HG03439 (cell line): ENCODE measurements at regions not wholly inside any gene's neighbourhood (a gene's known extent, or its start where the extent isn't known, plus 50 kb on each side); places are given as distances from the start of the nearest gene placed in this dataset.

Experiments used
- ATAC-seq: cut with Tn5 transposase; IDR thresholded peaks from one replicate; pipeline ENCODE4 v1.9.1; 2021; ENCODE audit warnings: mild to moderate bottlenecking, moderate library complexity; ENCODE audit not compliant: unreplicated experiment

DNA sequence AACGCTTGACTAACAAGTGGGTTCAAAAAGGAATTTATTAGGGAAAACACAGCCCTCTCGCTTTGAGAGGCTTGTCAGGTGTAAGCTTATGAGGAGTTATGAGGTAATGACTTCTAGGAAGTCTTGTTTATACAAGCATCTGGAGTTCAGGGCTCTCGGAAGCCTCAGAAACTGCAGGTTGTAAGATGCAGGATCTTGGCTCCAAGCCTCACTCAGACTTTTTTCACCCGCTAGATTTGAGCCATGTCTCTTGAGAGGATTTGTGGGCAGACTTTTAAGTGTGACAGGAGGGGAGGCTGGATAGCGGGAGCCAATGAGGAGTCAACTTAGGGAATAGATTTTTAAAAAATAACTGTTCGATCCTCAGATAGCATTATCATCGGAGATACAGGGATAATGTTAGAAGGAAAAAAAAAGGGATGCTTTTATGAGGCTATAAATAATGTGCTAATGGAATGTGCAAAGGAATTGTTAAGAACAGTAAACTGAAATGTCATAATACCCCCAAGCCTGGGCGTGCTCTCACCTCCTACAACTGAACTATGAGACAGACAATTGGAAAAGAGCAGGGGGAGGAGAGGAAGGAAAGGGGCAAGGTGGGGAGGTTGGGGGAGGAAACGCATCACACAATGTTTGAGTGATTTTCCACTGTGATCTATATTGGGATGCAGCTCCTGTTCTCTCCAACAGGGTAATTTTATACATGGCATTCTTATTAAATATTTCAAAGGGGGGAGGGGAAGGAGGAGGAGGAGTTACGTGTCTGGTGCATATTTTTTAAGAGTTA lies 107.4 kb upstream of the ESRRG start:
- ATAC-seq: no peak

DNA sequence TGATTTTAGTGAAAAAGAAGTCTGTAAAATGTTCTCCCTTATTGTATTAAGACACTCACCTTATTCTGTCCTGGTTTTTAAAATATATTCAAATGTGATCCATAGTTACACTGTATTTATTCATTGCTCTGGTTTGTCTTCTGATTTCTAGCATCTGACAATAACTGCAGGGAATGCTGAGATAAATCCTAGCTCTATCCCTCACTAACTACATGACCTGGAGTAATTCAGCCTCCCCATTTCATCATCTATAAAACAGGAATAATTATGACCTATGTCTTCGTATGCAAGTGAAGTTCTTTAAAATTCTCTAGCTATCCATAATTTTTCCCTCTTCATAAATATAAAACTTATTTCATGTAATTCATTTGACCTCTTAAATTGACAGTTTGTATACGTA lies 104.0 kb upstream of the ESRRG start:
- no peak for ATAC-seq

DNA sequence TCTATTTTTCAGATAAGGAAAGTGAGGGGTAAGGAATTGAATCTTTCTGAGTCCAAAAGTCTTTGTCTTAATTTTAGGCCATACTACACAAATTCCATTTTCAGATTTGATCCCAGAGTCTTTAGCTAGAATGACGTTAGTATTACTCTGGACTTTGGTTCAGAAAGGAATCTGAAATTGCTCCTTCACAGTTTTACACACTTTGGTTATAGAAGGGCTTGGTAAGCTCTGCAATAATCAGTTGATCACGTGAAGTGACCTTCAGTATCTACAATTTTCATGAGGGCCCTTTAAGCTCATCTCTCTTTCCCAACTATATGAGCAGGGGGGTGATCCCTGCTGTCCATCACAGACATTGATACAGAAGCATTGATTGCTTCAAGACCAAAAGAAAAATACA lies 103.4 kb upstream of the ESRRG start:
- ATAC-seq: no peak

DNA sequence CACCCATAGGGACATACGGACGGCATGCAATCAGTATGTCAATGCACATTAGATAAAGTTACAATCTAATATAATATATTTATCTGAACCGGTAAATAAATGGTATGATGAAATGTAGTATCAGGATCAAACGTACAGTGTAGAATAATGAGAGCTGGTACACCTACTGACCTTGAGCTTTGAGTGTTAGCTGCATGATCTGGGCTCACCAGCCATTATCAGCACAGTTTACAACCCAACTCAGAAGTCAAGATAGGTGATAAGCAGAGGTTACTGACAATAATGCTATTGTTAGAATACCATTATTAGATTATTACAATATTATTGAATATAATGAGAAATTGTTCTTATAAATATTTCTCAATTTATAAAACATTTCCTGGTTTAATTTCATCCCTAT lies 103.0 kb upstream of the ESRRG start:
- ATAC-seq: no peak

DNA sequence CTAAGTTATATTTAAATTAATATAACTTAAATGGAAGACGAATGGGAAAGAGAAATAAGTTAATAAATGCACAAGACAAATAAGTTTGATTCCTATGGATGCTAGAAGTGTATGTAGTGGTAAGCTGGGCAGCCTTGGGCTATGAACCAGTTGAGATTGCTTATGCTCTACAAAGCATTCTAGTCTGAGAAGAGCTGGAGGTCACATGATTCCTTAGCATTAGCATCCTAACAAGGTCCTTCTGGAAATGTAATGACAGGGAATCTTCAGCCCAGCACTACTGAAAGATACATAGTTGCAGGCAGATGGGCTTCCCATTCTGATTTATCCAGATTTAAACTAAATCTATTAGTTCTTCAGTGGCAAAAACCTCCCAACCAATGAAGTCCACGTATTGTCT lies 102.3 kb upstream of the ESRRG start:
- no peak for ATAC-seq

DNA sequence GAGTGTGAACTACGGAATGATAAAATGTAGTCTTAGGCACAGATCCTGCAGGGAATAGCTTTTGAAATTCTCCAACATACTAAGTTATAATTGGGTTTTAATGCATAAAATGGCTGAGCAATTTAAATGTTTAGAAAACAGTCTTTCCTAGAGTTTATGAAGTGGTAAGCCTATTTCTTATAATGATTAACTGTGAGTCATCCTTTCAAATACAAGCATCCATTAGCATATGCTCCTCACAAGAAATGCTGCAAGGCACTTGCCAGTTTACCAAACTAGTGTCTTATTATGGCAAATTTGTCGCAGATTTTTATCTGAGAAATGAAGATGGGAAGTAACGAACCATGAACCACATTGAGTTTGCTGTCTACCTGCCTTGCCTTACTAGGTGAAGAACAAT lies 101.3 kb upstream of the ESRRG start:
- ATAC-seq: no peak

DNA sequence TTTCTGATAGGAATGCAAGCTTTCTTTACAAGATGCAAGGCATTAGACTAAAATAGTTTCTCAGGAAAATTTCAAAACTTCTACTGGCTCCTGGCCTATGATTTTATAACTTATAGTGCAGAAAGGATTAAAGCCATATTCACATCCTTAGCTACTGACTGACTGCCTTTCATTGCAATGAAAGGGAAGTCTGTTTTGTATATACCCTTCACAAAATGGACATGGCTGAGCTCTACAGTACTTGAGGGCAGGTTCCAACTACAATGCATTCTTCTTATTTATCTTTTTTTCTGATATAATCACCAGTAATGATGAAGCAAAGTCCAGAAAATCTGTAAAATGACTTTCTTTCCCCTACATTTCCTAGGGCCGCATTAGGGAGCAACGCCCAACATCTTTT lies 100.5 kb upstream of the ESRRG start:
- no peak for ATAC-seq

DNA sequence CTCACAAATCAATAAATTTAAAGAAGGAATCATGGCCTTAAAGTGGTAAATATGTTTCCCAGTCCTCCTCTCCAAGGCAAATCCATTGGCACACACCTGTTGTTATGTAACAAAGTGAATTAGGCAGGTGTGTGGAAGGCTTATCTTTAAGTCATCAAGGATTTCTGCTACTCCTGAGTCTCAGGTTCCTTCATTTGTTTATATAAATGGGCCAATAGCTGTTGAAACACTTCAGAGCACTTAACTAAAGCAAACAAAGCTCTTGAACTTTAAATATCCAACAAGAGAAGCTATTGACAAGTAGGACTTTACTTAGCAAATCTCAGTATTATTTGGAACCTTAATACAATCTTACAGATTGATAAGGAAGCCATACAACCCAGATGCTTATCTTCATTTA lies 99.3 kb upstream of the ESRRG start:
- ATAC-seq: no peak

DNA sequence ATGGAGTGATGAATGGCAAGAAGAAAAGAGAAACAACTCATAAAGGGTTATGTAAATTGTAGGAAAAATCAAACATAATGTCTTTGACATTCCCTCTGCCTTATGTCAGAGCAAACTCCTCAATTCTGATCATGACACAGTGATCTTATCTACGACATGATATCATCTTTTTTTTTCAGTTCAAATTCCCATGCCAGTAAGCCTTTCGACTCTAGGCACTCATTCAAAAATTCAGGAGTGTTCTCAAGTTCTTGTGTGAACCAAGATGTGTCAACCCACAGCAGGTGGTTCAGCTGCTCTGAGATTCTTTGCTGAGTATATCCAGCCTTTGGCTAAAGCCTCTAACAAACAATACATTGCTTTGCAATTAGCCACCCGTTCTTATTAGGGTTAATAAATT lies 97.1 kb upstream of the ESRRG start:
- no peak for ATAC-seq

DNA sequence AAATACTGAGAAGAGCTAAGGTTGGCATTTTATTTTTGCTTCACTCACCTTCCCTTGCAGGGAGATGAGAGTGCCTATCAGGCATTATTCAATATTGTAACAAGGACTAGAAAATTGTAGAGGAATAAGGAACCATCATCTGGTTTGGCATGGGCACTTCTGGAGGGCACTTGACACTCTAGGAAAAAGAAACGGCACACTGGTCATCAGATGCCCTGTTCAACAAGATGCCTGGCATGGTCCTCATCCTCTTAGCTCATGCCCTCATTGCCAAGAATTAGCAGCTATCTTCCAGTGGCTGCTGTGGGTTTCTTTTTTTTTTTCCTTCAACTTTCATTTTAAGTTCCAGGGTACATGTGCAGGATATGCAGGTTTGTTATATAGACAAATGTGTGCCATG lies 95.1 kb upstream of the ESRRG start:
- ATAC-seq: no peak

DNA sequence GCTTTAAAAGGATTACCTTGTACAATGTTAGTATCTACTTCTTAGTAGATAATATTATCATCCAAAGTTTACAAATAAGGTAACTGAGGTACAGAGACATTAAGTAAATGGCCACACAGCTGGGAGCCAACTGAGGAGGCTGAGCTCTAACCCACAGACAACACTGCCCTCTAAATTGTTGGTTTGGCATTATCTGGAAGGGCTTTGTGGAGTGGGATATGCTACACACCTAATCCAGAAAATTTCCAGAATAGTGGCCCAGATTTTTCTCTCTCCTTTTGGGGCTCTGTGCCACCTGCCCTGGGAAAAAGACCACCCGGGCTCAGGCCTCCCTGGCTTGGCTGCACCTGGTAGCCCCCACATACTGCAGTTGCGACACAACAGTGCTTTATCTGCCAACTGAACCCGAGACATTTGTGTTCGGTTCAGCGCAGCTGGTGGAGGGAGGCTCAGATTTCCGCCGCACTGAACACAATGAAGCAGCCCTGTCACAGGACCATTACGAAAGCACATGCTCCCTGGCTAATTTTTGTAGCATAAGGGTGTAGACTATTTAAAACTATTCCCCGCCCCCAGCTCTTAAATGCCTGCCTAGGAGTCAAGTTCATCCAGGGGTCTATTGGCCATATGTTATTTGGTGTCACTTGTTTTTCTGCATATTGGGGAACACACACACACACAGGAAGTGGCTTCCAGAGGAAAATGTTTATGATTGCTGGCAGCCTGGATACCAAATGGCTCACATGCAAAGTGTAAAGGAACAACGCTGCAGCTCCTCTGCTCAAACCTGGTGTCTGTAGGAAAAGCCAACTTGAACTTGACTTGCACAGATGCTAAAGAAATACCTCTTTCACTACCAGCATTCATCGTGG lies 92.3 kb upstream of the ESRRG start:
- no peak for ATAC-seq

DNA sequence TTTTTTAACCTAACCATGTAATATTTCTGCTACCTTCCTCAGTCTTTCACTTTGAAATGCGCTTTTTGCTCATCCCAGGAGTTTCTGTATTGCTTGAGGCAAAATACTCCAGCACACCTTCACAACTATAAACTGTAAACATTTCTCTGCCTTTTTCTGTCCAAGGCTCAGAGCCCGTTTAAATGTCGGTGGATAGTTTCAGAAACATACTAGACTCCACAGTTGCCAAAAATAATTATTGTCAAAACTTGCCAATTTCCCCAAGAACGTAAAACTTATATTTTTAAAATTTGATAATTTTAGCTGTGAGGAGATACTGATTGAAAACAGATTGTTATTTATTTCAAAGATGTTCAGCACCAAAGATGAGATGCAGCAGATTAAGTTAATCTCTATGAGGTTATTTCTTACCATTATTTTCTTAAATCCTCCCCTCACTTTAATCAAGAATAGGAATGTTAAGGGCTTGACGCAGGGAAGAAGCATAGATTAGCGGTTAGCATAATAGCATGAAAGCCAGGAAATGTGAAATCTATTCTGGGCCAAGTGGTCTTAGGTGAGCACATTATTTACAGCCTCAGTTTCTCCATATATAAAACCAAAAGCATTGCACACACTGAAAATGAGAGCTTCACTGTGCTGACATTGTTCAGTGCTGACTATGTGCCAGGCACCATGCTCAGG lies 91.5 kb upstream of the ESRRG start:
- ATAC-seq: no peak

DNA sequence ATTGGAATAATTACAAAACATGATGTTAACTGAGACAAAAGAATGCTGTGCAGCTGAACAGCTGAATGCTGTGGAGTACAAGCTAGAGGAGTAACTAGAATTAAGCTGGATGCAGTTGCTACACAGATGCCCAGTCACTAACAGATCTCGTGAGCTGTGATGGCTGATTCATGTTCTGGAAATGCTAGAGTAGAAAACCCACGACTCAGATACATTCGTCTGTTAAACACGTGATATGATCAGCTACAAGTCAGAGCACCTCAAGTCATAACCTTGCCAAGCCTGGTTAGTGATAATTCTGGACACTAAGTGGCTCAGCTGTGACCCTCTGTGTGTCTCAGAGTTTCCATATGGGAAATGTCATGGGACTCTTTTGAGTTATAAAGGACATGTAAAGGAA lies 89.7 kb upstream of the ESRRG start:
- ATAC-seq: no peak

DNA sequence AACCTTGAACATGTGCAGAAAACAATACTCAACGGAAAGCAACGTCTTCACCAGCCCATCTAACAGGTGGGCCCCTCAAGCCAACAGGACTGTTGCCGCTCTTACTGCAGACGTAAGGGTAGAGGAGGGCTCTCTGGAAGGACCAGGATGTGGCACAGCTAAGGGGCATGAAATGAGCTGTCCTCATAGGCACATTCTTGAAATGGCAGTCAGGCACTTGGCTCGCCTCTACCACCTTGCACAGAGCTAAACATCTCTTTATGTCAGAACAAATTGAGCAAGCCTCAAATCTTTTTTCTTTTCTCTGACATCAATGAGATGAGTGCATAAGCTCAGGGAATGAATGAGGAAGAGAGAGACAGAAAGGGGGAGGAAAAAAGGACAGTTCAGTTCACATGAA lies 86.4 kb upstream of the ESRRG start:
- ATAC-seq: no peak

DNA sequence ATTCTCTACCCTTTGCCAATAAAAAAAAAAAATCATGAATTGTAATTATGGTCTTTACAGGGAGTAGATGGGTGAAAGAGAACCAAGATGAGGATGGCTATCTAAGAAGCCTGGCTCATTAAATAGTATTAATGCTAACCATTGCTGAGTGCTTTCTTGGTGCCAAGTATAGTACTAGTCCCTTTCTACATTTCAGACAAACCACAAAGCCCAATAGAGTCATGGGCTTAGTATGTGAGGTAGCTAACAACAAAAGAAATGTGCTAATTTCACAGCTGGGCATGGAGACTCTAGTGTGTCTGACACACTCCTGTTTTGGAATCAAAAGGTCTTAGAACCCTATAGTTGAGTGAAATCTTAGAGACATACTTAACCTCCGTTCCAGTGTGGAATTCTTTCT lies 84.5 kb upstream of the ESRRG start:
- ATAC-seq: no peak

DNA sequence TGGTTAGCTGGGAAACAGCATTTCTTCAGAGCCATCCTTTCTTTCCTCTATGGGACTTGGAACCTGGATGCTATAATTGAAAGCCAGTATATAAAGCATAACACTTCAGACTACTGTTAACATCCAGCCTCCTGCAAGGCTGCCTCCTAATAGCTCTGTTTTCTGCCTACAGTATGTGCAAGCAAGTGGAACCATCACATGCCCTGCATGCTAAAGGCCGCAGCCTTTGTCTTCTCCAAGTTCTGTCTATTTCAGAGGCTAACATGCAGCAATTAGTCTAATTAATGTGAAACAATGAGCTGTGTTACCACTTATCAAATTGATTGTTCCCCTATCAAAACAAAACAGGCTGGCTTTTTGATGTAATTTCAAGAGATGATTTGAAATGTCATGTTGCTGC lies 82.7 kb upstream of the ESRRG start:
- ATAC-seq: no peak

DNA sequence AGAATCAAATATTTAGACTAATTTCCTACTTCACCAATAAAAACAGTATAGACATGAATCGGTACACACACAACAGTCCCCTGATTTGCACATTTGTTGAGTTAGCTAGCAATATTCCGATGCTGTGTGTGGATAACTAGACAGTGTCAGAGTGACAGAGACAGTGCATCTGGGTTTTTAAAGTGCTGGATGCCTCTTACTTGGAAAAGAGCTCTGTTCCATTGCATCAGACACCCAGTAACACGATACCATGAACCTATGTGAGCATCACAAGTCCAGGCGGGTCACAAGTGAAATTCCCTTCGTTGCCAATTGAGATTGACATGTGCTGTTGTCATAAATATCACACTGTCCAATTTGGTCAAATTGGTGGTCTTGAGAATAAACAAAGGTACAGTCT lies 82.0 kb upstream of the ESRRG start:
- no peak for ATAC-seq

DNA sequence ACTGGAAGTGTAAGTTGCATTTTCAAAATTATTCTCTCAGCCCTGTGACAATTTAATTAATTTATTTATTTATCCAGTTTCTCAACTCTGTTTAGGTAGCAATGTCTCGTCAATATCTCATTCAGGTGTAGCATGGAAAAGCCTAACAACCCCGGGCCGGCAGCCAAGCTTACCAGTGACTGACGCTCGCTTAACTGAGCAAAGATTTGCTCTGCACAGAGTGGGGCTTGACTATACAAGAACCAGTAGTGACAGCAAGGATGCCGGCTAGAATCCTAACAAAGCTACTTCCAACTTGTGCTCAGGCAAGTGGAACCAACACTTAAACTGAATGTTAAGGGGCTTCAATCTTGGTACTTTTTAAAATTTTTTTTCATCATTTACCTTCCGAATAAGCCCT lies 80.9 kb upstream of the ESRRG start:
- no peak for ATAC-seq

DNA sequence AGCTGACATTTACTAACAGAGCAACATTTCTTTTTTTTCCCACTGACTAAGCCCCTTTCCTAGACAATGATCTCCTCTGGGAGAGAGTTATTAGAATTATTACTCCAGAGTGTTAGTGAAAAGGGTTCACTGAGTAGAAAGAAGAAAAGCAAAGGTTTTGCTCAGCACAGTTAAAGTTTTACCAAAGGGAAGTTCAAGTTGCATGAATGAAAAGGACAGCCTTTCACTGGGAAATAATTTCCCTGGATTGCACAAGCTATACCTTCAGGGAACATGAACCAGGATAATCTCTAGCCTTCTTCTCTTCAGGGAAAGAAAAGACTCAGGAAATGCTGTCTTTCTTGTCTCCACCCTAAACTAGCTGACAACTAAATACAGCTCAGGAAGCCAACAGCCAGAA lies 71.4 kb upstream of the ESRRG start:
- ATAC-seq: no peak

DNA sequence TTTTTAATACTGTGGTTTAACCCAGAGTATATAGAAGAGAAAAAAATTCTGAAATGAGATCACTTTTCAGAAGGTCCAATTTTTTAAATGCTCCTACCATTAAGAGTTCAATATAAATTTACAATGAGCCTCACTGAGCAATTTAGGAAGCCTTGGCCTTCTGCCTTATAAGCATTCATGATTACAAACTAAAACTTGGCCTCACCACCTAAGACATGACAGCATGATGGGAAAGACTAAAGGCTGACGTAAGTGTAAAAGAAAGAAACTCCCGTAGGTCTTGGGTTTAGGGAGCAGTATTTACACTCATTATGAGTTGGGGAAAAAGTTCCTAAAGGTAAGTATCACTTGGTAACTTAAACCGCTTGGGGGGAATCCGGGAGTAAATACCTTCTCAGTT lies 70.7 kb upstream of the ESRRG start:
- ATAC-seq: no peak

DNA sequence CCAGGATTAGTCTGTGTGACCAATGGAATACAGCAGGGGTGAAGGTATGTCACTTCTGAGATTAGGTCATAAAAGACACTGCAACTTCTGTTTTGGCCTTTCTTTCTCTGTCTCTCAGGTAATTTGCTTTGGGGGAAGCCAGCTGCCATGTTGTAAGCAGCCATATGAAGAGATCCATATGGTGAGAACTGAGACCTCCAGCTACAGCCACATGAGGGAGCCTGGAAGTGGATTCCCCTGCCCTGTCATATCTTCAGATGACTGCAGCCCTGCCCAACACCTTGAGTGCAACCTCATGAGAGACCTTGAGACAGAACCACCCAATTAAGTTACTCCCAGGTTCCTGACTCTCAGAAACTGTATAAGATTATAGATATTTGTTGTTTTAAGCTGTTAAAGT lies 70.1 kb upstream of the ESRRG start:
- ATAC-seq: no peak

DNA sequence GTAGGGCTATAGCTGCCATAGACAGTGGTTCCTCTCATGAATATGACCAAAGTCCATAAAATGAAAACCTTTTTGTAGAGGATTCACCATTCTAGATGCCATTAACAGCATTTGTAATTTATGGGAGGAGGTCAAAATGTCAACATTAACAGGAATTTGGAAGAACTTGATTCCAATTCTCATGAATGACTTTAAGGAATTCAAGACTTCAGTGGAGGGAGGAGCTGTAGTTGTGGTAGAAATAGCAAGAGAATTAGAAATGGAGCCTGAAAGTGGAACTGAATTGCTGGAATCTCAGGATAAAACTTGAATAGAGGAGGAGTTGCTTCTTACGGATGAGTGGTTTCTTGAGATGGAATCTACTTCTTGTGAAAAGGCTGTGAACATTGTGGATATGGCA lies 65.4 kb upstream of the ESRRG start:
- no peak for ATAC-seq
